ENCODE measurements at regions not wholly inside any gene's neighbourhood (a gene's known extent, or its start where the extent isn't known, plus 50 kb on each side); places are given as distances from the start of the nearest gene placed in this dataset.

DNA sequence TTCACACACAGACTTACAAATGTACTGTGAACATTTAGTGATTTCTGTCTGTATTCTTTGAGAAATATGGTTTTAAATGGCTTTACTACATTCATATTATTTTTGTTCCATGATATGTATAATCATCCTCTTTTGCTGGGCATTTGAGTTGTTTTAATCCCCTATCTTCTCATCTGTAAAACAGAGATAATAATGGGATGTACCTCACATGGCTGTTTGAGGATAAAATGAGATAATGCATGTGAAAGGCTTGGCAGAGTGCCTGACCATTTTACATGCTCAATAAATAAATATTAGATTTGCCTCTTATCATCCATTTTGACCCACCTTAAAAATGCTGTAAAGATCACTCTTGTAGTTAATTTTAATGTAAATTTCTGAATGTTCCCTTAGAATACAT is 197.2 kb downstream of the C1orf94 start:
- H3K27ac ChIP-seq = no peak overlapping the region
- ATAC-seq (no peak), DNase-seq (no peak)
- no peaks in the 10 kb centered on the region for H3K4me1 ChIP-seq
- no peaks in the 10 kb centered on the region for H3K36me3 ChIP-seq
- intact Hi-C loops (cut with DNase I) = no loop called here
- peaks cover 8% of the 10 kb centered on the region for H3K27me3 ChIP-seq (ENCODE audit: low read depth)
- H3K9me3 ChIP-seq = no peaks in the 10 kb centered on the region
- no peak overlapping the region for H3K4me3 ChIP-seq
- TF ChIP-seq, protein P1, sequence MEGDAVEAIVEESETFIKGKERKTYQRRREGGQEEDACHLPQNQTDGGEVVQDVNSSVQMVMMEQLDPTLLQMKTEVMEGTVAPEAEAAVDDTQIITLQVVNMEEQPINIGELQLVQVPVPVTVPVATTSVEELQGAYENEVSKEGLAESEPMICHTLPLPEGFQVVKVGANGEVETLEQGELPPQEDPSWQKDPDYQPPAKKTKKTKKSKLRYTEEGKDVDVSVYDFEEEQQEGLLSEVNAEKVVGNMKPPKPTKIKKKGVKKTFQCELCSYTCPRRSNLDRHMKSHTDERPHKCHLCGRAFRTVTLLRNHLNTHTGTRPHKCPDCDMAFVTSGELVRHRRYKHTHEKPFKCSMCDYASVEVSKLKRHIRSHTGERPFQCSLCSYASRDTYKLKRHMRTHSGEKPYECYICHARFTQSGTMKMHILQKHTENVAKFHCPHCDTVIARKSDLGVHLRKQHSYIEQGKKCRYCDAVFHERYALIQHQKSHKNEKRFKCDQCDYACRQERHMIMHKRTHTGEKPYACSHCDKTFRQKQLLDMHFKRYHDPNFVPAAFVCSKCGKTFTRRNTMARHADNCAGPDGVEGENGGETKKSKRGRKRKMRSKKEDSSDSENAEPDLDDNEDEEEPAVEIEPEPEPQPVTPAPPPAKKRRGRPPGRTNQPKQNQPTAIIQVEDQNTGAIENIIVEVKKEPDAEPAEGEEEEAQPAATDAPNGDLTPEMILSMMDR (IDR thresholded peaks at IDR 0.05) = no peak

DNA sequence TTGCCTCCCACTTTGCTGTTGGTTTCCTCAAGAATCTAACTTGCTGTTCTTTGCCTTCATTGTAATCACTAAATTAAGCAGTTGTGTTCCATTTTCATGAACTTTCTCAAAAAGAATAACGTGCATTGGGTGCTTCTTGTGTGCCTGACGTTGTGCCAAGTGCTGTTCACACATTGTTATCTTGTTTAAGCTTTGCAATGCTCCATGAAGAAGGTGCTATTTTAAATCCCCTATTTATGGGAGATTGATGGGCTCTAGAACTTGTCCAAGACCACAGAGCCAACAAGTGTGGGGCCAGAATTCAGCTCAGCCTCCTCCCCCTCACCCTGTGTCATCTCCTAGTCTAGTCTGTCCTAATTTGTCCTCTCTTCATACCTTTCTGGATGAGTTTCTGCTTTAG is 199.8 kb downstream of the C1orf94 start:
- Histone ChIP-seq H3K36me3 (no peaks in the 10 kb centered on the region), H3K9me3 (no peaks in the 10 kb centered on the region), H3K4me1 (no peaks in the 10 kb centered on the region), H3K27me3 (ENCODE audit: low read depth) (peaks cover 14% of the 10 kb centered on the region), H3K27ac (no peak overlapping the region), H3K4me3 (no peak overlapping the region)
- no peak for DNase-seq
- ATAC-seq = no peak
- intact Hi-C loops (cut with DNase I) = no loop called here
- TF ChIP-seq, protein P1 (IDR thresholded peaks at IDR 0.05) = no peak

DNA sequence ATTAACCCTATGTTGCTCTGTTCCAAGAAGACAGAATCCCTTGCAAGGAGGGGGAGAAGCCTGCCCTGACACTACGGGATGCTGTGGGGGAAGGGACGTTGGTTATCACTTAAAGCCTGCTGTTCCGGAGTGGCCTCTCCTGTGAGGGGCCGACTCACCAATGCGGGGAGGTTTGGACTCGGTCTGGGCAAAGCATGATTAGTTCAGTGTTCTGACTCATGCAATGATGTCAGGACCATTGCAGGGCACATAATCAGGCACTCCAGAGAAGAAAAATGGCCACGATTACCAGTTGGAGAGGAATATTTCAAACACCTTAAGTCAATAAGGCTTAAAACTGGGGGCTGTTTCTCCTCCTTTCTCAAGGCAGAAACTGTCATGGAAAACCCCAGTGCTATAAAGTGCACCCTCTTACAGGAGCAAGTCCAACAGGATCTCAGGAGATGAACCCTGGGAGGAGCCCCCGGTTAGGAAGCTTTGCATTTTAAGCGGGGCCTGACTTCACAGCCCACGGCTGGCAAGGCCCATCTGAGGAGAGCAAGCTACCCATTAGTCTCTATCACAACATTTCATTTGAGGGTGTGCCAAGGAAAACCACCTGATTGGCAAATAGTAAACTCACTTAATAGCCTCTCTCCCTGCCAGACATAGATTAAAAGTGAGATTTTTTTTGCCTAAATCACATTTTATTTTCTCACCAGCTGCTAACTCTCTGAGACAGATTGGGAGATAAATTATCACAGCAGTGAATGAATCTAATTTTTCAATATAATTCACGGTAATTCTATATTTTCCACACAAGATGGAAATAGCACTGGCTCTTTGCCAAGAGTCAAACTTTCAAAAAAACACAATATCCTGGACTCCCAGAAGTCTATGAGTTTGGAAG is 202.5 kb downstream of the C1orf94 start:
- intact Hi-C loops (cut with DNase I) = no loop called here
- Histone ChIP-seq H3K4me1 (no peaks in the 10 kb centered on the region), H3K4me3 (no peak overlapping the region), H3K27ac (no peak overlapping the region), H3K9me3 (no peaks in the 10 kb centered on the region), H3K36me3 (no peaks in the 10 kb centered on the region), H3K27me3 (ENCODE audit: low read depth) (peaks cover 14% of the 10 kb centered on the region)
- TF ChIP-seq, protein P1 (IDR thresholded peaks at IDR 0.05) = no peak
- no peak for DNase-seq
- peak; percentile 64 to 68 for ATAC-seq

DNA sequence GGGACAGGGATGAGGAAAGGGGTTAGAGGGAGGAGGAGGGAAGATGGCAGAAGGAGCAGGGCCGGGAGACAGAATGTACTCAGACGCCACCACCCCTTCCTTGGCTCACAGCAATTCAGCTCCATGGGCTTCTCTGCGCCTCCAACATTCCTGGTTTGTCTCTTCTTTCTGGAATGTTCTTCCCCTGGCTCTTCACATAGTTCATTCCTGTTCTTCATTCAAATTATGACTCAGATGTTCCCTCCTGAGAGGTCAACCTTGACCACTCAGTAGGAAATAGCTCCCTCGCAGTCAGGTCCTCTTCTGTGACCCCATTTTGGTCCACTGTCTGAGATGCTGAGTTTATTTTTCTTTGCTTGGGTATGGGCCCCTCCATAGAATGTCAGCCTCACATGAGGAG is 203.2 kb downstream of the C1orf94 start:
- ATAC-seq (no peak), DNase-seq (no peak)
- Histone ChIP-seq H3K4me3 (no peak overlapping the region), H3K4me1 (no peaks in the 10 kb centered on the region), H3K36me3 (no peaks in the 10 kb centered on the region), H3K27me3 (ENCODE audit: low read depth) (peaks cover 14% of the 10 kb centered on the region), H3K9me3 (no peaks in the 10 kb centered on the region), H3K27ac (no peak overlapping the region)
- intact Hi-C loops (cut with DNase I) = no loop called here
- TF ChIP-seq, protein P1 (IDR thresholded peaks at IDR 0.05) = no peak

DNA sequence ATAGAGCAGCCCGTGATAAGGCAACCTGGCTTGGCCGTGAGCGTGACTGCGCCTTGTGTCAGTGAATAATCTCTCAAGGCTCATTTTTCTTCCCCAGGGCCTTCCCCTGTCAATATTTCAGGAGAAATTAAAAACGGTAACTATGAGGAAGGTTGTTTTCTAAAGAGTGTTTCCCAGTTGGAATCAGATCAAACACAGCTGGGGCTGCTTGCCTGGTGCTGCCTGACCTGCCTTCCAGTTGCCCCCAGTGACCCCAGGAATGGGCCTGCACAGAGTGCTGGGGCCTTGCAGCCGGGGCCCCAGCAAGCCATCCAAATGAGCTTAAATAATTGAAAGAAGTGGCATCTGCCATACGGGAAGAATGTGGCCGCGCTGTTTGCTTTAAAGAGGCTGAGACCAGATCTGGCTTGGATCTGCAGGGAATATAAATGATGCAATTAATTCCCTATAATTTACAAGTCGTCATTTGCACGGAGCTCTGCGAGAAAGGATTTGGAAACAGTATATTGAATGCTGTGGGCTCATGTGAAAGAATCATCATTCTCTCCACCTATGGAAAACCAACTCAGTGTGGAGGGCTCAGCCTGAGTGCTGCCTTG is 203.9 kb downstream of the C1orf94 start:
- Histone ChIP-seq H3K4me3 (no peak overlapping the region), H3K36me3 (no peaks in the 10 kb centered on the region), H3K9me3 (no peaks in the 10 kb centered on the region), H3K27ac (no peak overlapping the region), H3K4me1 (no peaks in the 10 kb centered on the region), H3K27me3 (ENCODE audit: low read depth) (peaks cover 14% of the 10 kb centered on the region)
- DNase-seq (no peak), ATAC-seq (no peak)
- intact Hi-C loops (cut with DNase I) = no loop called here
- TF ChIP-seq, protein P1 (IDR thresholded peaks at IDR 0.05) = no peak

All from lower lobe of right lung (tissue), 2 donors.